Activated T-cell treated with anti-CD3 and anti-CD28 coated beads, Interleukin-2, amount 50 U/mL, for 4 hours (primary cell): ENCODE measurements at regions not wholly inside any gene's neighbourhood (a gene's known extent, or its start where the extent isn't known, plus 50 kb on each side); places are given as distances from the start of the nearest gene placed in this dataset.
"Not testable (repeated sequence)": the region's sequence is repeated elsewhere in the genome, so short reads cannot be mapped to it uniquely, and the experiment has no call there.

ENCODE experiments used
- ATAC-seq, 2 donors: fragments of 200-7000 bp; cut with Tn5 transposase; one replicate each; pipeline ENCODE4 v1.10.0; 2021
- DNase-seq: peaks from one replicate; pipeline ENCODE4 v3.0.0-alpha.2; 2020
- H3K27me3 Mint-ChIP-seq: one replicate; pipeline ENCODE4 v1.8.0; 2021; ENCODE audit warnings: low read depth, mixed read lengths
- H3K36me3 Mint-ChIP-seq: one replicate; pipeline ENCODE4 v1.8.0; 2022; ENCODE audit warnings: mixed read lengths; ENCODE audit not compliant: insufficient read depth
- H3K4me1 Mint-ChIP-seq: one replicate; pipeline ENCODE4 v1.8.0; 2021; ENCODE audit warnings: low read depth, mixed read lengths
- H3K4me3 Mint-ChIP-seq: one replicate; pipeline ENCODE4 v1.8.0; 2021; ENCODE audit warnings: mild to moderate bottlenecking, moderate library complexity, mixed read lengths
- H3K9me3 Mint-ChIP-seq: one replicate; pipeline ENCODE4 v1.8.0; 2021; ENCODE audit warnings: mixed read lengths

DNA sequence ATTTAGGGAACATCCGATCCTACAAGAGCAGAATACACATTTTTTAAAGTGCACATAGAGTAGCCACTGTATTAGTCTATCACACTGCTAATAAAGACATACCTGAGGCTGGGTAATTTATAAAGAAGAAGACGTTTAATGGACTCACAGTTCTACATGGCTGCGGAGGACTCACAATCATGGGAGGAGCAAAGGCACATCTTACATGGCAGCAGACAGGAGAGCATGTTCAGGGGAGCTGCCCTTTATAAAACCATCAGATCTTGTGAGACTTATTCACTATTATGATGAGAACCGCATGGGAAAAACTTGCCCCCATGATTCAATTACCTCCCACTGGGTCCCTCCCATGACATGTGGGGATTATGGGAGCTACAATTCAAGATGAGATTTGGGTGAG lies 421.5 kb downstream of the EDEM1 start:
- not testable (repeated sequence) for H3K9me3 Mint-ChIP-seq, H3K4me3 Mint-ChIP-seq, H3K36me3 Mint-ChIP-seq, H3K4me1 Mint-ChIP-seq, H3K27me3 Mint-ChIP-seq, ATAC-seq, DNase-seq

DNA sequence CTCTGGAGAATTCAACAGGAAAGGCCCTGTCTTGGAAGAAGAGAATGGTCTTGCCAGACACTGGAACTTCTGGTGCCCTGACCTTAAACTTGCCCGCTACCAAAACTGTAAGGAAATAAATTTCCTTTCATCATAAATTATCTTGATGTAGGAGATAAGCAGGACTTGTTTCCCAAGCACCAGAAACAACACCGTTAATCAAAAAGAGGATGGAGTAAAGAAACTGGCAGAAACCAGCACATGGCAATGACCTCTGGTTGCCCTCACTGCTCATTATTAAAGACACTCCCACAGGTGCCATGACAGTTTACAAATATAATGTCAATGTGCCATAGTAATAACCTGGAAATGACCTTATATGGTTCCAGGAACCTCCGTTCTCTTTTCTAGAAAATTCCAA lies 426.1 kb downstream of the EDEM1 start:
- Mint-ChIP-seq H3K36me3 (no peaks in the 10 kb centered on the region), H3K9me3 (peaks cover 3% of the 10 kb centered on the region), H3K27me3 (no peaks in the 10 kb centered on the region), H3K4me3 (no peak overlapping the region), H3K4me1 (no peaks in the 10 kb centered on the region)
- DNase-seq (no peak), ATAC-seq (no peak)

DNA sequence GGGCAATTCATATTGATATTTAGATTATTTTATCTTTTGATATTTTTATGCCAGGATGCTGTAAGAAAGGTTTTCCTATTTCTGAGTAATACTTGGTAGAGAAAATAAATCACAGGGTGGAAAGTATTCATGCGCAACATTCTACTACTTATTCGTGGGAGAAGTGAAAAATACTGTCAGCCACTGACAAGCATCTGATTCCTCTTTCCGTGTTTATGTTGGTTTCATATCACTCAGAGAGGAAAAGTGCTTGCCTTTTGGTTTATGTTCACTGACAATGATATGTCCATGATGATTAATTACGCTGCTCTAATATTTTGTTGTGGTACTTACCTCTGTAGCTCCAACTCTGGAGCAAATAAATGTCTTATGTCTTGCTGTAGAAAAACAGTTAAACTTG lies 429.4 kb downstream of the EDEM1 start:
- ATAC-seq (no peak), DNase-seq (no peak)
- H3K36me3 Mint-ChIP-seq = no peaks in the 10 kb centered on the region
- H3K4me1 Mint-ChIP-seq = no peaks in the 10 kb centered on the region
- no peak overlapping the region for H3K4me3 Mint-ChIP-seq
- H3K27me3 Mint-ChIP-seq = no peaks in the 10 kb centered on the region
- peaks cover 7% of the 10 kb centered on the region for H3K9me3 Mint-ChIP-seq

DNA sequence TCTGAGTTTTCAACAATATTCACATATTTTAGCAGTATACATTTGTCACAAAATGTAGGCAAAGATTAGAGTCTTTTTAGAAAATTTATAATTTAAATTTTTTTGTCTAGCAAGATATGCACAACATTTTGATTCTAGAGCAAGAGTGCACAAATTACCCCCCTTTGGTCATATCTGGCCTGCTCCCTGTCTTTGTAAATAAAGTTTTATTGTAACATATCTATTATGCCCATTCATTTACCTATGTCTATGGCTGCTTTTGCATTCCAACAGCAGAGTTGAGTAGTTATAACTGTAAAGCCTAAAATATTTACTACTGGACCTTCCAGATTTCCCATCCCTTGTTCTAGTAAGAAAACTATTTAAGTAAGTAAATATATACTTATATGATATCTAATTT lies 430.7 kb downstream of the EDEM1 start:
- Mint-ChIP-seq H3K4me3 (no peak overlapping the region), H3K27me3 (no peaks in the 10 kb centered on the region), H3K9me3 (peaks cover 15% of the 10 kb centered on the region), H3K36me3 (no peaks in the 10 kb centered on the region), H3K4me1 (no peaks in the 10 kb centered on the region)
- no peak for ATAC-seq
- no peak for DNase-seq

DNA sequence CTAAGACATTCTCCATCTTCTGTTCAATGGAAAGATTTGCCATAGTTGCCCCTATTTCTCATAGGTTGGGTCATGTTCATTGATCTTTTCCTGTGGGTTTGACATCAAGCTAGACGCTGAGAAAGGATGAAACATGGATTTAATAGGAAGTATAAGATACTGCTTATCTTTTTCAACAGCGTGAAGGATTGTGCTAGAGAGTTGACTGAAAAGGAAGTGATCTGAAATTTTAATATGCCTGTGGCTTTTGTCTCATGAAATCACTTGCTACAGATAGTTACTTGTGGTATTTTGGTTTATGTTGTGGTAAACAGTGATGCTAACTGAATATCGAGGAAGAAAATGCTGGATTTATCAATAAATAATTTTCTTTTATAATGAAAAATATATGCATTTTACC lies 442.9 kb downstream of the EDEM1 start:
- peaks cover 10% of the 10 kb centered on the region for H3K9me3 Mint-ChIP-seq
- H3K27me3 Mint-ChIP-seq = peaks cover 3% of the 10 kb centered on the region
- ATAC-seq = no peak
- H3K36me3 Mint-ChIP-seq = no peaks in the 10 kb centered on the region
- no peak for DNase-seq
- H3K4me1 Mint-ChIP-seq = no peaks in the 10 kb centered on the region
- H3K4me3 Mint-ChIP-seq = no peak overlapping the region

DNA sequence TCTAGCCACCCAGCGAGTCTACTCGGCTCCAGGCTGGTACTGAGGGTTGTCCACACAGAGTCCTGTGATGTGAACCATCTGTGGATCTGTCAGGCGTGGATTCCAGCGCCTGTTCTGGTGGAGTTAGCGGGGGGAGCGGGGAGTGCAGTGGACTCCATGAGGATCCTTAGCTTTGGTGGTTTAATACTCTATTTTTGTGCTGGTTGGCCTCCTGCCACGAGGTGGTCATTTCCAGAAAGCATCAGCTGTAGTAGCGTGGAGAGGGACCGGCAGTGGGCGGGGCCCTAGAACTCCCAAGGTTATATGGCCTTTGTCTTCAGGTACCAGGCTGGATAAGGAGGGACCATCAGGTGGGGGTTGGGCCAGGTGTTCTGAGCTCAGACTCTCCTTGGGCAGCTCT lies 446.5 kb downstream of the EDEM1 start:
- DNase-seq (no peak), ATAC-seq (no peak)
- Mint-ChIP-seq H3K4me1 (no peaks in the 10 kb centered on the region), H3K4me3 (no peak overlapping the region), H3K27me3 (peaks cover 3% of the 10 kb centered on the region), H3K9me3 (peaks cover 8% of the 10 kb centered on the region), H3K36me3 (no peaks in the 10 kb centered on the region)

DNA sequence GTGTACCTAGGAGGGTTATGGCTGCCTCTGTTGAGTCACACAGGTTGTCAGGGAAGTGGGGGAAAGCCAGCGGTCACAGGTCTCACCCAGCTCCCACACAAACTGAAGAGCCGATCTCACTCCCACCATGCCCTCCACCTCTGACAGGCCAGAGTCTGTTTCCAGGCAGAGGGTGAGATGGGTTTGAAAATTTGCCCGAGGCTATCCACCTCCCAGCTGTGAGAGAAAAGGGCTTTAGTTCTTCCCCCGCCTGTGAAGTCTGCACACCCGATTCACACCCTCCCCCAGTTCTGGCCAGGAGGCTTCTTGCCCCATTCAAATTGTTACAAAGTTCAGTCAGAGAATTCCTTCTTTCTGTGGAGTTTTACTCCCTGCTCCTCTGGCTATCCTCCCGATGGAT lies 446.9 kb downstream of the EDEM1 start:
- DNase-seq (no peak), ATAC-seq (no peak)
- Mint-ChIP-seq H3K36me3 (no peaks in the 10 kb centered on the region), H3K27me3 (peaks cover 3% of the 10 kb centered on the region), H3K4me1 (no peaks in the 10 kb centered on the region), H3K9me3 (peaks cover 8% of the 10 kb centered on the region), H3K4me3 (no peak overlapping the region)

DNA sequence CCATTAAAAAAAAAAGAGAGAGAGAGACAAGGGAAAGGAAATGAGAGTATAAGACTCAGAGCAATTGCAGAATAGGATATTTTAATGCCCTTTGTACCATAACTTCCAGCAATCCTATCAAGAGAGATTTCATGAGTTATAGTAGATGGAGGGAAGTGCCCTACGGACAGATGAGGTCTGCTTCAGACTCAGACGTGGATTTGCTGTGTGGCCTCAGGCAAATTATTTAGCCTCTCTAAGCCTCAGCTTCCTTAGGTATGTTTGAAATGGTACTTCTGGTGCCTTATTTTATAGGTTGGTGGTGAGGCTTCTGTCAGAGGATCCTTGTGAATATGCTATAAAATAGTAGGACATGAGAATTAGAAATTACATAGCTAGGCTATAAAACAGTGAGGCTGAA lies 448.2 kb downstream of the EDEM1 start:
- Mint-ChIP-seq H3K36me3 (no peaks in the 10 kb centered on the region), H3K9me3 (peaks cover 13% of the 10 kb centered on the region), H3K27me3 (peaks cover 3% of the 10 kb centered on the region), H3K4me1 (no peaks in the 10 kb centered on the region), H3K4me3 (no peak overlapping the region)
- ATAC-seq = no peak
- no peak for DNase-seq

DNA sequence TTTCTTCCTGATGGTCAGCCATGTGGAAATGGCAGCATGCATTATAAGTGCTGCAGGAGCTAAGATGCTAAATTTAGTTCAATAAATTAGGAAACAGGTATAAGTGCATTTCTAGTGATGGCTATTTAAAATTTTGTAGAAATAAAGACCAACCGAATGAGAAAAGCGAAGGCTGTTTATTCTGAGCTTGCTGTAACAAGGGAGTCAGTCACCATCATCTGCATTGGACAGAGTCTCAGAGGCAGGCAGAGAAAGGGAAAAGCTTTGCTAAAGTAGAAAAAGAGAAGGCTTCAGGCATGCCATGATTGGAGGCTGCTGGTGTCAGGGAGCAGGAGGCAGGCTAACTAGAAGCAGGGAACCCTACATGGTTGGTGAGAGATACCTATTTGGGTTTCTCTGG lies 451.0 kb downstream of the EDEM1 start:
- peaks cover 3% of the 10 kb centered on the region for H3K27me3 Mint-ChIP-seq
- DNase-seq (no peak), ATAC-seq (no peak)
- H3K4me3 Mint-ChIP-seq = no peak overlapping the region
- H3K4me1 Mint-ChIP-seq = no peaks in the 10 kb centered on the region
- peaks cover 20% of the 10 kb centered on the region for H3K9me3 Mint-ChIP-seq
- H3K36me3 Mint-ChIP-seq = no peaks in the 10 kb centered on the region

DNA sequence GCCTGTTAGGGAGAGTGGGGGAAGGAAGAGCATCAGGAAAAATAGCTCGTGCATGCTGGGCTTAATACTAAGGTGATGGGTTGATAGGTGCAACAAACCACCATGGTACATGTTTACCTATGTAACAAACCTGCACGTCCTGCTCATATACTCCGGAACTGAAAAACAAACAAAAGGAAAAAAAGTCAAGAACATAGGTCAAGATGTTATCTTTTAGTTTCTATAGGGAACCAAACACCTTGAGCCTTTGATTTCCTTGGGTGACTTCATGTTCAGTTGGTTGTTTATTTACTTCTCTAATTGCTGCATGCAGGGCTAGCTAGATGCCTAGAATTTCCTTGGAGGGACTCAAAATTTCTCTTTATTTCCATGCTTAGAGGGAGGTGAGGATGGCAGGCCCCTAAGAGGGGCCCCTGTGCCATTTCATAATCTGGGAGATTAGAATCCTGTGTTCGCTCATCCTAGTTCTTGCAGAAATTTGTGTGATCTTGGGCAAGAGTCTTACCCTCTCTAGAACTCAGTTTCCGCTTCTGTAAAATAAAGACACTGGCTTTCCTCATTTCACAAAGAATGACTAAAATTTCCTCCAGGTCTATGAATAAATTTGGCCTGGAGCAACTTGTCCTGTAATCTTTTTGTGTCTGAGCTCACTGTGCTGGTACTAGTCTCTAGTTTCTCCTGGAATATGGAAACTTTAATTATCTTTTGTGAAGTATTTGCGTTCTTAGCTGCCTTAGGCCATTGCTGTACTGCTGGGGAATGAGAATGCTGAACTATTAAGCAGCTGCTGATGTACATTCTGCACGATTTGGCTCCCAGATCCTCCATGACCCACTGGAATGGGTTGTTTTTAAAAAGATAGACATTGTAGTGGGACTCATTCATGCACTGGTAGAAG lies 457.5 kb downstream of the EDEM1 start:
- no peaks in the 10 kb centered on the region for H3K4me1 Mint-ChIP-seq
- peaks cover 26% of the 10 kb centered on the region for H3K9me3 Mint-ChIP-seq
- no peak for DNase-seq
- no peaks in the 10 kb centered on the region for H3K27me3 Mint-ChIP-seq
- no peaks in the 10 kb centered on the region for H3K36me3 Mint-ChIP-seq
- no peak overlapping the region for H3K4me3 Mint-ChIP-seq
- no peak for ATAC-seq

DNA sequence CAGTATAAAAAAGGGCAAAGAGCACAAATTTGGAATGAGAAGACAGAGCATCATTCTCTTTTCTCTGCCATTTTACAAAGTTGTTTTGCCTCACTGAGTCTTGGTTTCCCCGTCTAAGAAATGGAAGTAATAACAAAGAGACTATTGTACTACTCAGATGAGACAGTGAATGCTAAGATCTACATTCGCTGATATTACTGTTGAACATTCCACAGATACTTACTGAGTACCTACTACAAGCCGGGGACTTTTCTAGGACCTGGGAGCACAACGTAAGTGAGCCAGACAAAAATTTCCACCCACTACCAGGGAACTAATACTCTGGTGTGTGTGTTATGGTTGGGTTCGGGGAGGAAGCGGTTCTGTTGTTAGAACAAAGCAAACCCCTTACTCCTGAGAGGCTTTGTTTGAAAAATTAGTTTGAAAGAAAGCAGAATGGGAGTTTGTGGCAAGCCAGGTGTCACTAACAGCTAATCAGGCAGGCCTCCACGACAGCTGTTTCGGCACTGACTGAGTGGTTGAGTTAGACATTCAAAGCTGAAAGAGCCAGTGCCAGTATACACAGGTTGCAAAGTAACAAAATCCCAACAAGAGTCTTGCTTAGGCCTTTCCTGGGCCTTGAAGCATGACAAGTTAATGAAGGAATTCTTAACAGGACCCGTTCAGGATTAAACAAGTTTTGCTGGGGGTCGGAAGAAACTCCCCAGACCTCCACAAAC lies 458.3 kb downstream of the EDEM1 start:
- H3K27me3 Mint-ChIP-seq = no peaks in the 10 kb centered on the region
- no peak for DNase-seq
- H3K36me3 Mint-ChIP-seq = no peaks in the 10 kb centered on the region
- no peaks in the 10 kb centered on the region for H3K4me1 Mint-ChIP-seq
- no peak overlapping the region for H3K4me3 Mint-ChIP-seq
- no peak for ATAC-seq
- H3K9me3 Mint-ChIP-seq = peaks cover 23% of the 10 kb centered on the region

DNA sequence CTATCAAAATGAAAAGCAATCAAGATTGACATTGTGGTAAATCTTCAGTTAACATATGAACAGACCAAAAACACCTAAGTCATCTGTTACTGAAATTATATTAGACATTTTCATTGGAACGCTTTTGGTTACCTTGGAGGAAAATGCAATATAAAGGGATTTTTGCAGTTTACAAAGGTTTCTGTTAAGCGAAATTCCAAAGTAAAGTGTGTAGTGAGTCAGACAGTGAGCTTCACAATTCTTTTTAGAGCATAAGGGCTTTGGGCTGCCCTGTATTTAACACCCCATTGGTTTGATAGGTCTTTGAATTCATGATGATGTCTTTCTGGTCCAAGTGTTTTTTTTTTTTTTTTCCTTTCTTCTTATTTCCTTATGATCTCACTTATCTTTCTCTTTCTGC lies 462.8 kb downstream of the EDEM1 start:
- H3K36me3 Mint-ChIP-seq = no peaks in the 10 kb centered on the region
- no peak for DNase-seq
- H3K27me3 Mint-ChIP-seq = no peaks in the 10 kb centered on the region
- no peaks in the 10 kb centered on the region for H3K4me1 Mint-ChIP-seq
- ATAC-seq = no peak
- no peak overlapping the region for H3K4me3 Mint-ChIP-seq
- peaks cover 19% of the 10 kb centered on the region for H3K9me3 Mint-ChIP-seq

DNA sequence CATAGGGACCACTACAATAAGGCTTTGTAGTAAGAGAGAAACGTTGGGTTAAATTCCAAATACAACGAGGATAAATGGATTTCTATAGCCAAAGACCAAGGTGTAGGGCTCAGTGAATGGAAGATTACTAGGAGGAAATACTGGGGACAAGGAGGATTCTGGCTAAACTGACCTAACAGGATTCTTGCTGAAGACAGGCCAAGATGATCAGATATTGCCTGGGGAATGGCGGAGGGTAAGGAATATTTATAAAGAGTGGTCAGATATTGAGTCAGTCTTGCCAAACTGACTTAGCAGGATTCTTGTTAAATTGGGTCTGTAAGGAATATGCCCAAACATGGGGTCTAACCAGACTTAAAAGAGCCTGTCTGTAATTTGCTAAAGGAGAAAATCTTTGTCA lies 463.8 kb downstream of the EDEM1 start:
- DNase-seq = no peak
- Mint-ChIP-seq H3K4me3 (no peak overlapping the region), H3K9me3 (peaks cover 19% of the 10 kb centered on the region), H3K36me3 (no peaks in the 10 kb centered on the region), H3K27me3 (no peaks in the 10 kb centered on the region), H3K4me1 (no peaks in the 10 kb centered on the region)
- ATAC-seq = no peak

DNA sequence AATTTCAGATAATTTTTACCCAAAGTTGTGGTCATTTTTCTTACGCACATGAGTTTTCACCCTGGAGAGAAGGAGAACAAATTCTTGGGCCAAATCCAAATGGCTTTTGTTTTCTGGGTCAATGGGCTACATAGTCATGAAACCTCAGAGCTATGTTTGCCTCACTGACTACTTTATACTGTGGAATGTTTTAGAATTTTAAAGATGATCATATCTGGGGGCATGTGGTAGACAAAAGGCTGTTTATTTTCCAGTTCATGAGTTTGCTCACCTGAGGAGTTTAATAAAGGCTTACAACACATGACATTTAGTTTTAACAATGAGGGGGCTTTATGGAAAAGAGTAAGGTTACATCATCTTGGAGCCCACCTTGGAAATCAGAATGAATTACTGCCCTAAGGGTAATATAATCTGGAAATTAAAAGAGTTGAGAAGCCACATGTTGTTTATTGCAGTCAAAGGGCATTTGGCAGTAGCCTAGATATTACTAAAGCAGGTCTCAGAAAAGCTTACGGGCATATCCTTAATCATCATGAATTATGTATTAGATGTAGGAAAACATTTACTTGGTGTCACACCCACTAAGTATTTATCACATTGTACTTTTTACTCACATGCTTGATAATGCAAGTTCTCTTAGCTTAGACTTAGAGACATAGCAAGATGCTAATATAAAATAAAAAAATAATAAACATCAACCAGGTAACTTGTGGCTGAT lies 466.1 kb downstream of the EDEM1 start:
- Mint-ChIP-seq H3K36me3 (no peaks in the 10 kb centered on the region), H3K4me1 (no peaks in the 10 kb centered on the region), H3K4me3 (no peak overlapping the region), H3K27me3 (no peaks in the 10 kb centered on the region), H3K9me3 (peaks cover 21% of the 10 kb centered on the region)
- ATAC-seq = no peak
- no peak for DNase-seq
